SIG-M5 (cell line): ENCODE measurements at regions not wholly inside any gene's neighbourhood (a gene's known extent, or its start where the extent isn't known, plus 50 kb on each side); places are given as distances from the start of the nearest gene placed in this dataset.
"Not testable (repeated sequence)": the region's sequence is repeated elsewhere in the genome, so short reads cannot be mapped to it uniquely, and the experiment has no call there.

Experiments
- DNase-seq: peaks from one replicate; lab custom pipeline; 2025; lab: John Stamatoyannopoulos, UW

GRCh38 chr3:35404571-35404970, 234.8 kb upstream of the ARPP21 start:
- DNase-seq: no peak

- no peak for DNase-seq
These were observed 230.4 kb upstream of the ARPP21 start for GRCh38 chr3:35408882-35409281.

GRCh38 chr3:35409991-35410390, 229.3 kb upstream of the ARPP21 start:
- DNase-seq: no peak

GRCh38 chr3:35413483-35413882, 225.8 kb upstream of the ARPP21 start:
- DNase-seq: no peak

- no peak for DNase-seq
These were observed 222.2 kb upstream of the ARPP21 start for GRCh38 chr3:35417080-35417479.

GRCh38 chr3:35422101-35422500, 217.2 kb upstream of the ARPP21 start:
- no peak for DNase-seq

- DNase-seq: no peak
These were observed 216.3 kb upstream of the ARPP21 start for GRCh38 chr3:35422836-35423601.

GRCh38 chr3:35426366-35426958, 212.9 kb upstream of the ARPP21 start:
- DNase-seq: no peak

- DNase-seq: no peak
These were observed 201.9 kb upstream of the ARPP21 start for GRCh38 chr3:35437381-35437780.

- DNase-seq: no peak
These were observed 201.2 kb upstream of the ARPP21 start for GRCh38 chr3:35438101-35438500.

- DNase-seq: no peak
These were observed 199.7 kb upstream of the ARPP21 start for GRCh38 chr3:35439663-35440062.

GRCh38 chr3:35440826-35441225, 198.5 kb upstream of the ARPP21 start:
- no peak for DNase-seq

- no peak for DNase-seq
These were observed 192.4 kb upstream of the ARPP21 start for GRCh38 chr3:35446896-35447295.

- no peak for DNase-seq
These were observed 191.2 kb upstream of the ARPP21 start for GRCh38 chr3:35448121-35448520.

GRCh38 chr3:35448681-35449080, 190.6 kb upstream of the ARPP21 start:
- DNase-seq: no peak

- not testable (repeated sequence) for DNase-seq
These were observed 184.5 kb upstream of the ARPP21 start for GRCh38 chr3:35454819-35455218.

- no peak for DNase-seq
These were observed 165.4 kb upstream of the ARPP21 start for GRCh38 chr3:35473956-35474355.

- not testable (repeated sequence) for DNase-seq
These were observed 156.8 kb upstream of the ARPP21 start for GRCh38 chr3:35482566-35482965.

GRCh38 chr3:35483131-35483530, 156.2 kb upstream of the ARPP21 start:
- no peak for DNase-seq

GRCh38 chr3:35484929-35485530, 154.3 kb upstream of the ARPP21 start:
- no peak for DNase-seq

- no peak for DNase-seq
These were observed 153.0 kb upstream of the ARPP21 start for GRCh38 chr3:35486295-35486694.

- DNase-seq: no peak
These were observed 151.9 kb upstream of the ARPP21 start for GRCh38 chr3:35487376-35487775.

- no peak for DNase-seq
These were observed 150.8 kb upstream of the ARPP21 start for GRCh38 chr3:35488526-35488925.
